SHP77 treated with DMSO at 0.1 percent for 48 hours (cell line): ENCODE measurements at regions not wholly inside any gene's neighbourhood (a gene's known extent, or its start where the extent isn't known, plus 50 kb on each side); places are given as distances from the start of the nearest gene placed in this dataset.
"Not testable (repeated sequence)": the region's sequence is repeated elsewhere in the genome, so short reads cannot be mapped to it uniquely, and the experiment has no call there.

Source experiments
- DNase-seq: peaks from one replicate; lab custom pipeline; 2025; lab: John Stamatoyannopoulos, UW

DNA sequence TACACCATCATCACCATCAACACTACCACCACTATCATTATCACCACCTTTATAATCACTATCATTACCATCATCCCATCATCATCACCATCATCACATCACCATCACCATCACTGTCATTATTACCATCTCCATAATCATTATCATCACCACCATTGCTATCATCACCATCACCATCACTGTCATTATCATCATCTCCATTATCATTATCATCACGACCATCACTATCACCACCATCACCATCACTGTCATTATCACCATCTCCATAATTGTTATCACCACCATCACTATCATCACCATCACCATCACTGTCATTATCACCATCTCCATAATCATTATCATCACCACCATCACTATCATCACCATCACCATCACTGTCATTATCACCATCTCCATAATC is 279.6 kb upstream of the HS6ST1 start:
- DNase-seq, result not testable (repeated sequence)

DNA sequence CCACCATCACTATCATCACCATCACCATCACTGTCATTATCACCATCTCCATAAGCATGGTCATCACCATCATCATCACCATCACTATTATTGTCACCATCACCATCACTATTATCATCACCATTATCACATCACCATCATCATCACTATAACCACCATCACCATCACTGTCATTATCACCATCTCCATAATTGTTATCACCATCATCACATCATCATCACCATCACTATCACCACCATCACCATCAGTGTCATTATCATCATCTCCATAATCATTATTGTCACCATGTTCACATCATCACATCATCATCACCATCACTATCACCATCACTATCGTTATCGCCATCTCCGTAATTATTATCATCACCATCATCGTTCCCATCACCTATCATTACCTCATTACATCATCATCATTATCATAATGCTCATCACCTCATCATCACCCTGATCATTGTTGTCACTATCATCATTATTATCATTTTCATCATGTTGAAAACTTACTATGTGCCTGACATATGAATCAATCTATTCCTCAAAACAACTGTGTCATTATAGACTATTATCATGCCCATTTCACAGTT is 280.3 kb upstream of the HS6ST1 start:
- no peak for DNase-seq

DNA sequence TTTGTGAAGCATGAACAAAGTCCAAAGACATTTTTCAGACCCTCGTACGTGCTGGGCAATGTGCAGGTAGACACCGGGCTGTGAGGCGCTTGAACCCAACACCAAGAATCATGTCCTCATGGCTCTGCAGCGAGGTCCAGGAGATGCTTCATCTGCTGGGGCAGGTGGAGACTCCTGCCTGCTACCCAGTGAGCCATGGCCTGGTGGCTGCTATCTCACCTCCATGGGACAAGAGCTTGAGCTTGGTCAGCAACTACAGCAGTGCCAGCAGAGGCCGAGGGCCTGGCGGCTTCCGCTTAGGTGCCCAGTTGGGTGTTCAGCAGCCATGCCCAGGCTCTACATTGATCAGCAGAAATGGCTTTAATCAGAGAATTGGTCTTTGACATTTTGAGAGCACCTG is 281.0 kb upstream of the HS6ST1 start:
- no peak for DNase-seq

DNA sequence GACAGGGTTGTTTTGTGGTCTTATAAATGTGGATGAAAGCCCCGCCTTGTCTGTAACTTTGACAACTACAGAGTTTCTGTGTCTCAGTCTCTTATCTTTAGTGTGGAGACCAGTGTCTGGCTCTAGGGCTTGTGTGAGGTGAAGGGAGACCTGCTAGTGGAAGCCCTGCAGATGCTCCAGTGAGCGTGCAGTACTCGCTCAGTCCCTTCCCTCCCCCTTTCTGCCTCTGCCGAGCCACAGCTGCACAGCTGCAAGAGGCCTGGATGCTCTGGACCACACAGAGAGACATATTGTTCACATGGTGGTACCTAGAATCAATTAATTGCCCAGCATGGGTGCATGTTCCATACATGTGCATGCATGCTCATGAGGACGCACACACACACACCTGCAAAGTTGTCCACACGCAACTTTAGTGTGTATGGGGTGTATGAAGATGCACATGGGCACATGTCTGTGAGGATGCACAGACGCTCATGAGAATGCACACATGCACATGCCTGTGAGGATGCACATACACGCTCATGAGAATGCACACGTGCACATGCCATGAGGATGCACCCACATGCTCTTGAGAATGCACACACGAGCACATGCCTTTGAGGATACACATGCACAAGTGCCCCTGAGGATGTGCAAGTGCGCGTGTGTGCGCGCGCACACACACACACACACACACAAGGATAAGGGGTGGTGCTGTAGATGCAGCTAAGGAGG is 282.1 kb upstream of the HS6ST1 start:
- DNase-seq, result no peak

DNA sequence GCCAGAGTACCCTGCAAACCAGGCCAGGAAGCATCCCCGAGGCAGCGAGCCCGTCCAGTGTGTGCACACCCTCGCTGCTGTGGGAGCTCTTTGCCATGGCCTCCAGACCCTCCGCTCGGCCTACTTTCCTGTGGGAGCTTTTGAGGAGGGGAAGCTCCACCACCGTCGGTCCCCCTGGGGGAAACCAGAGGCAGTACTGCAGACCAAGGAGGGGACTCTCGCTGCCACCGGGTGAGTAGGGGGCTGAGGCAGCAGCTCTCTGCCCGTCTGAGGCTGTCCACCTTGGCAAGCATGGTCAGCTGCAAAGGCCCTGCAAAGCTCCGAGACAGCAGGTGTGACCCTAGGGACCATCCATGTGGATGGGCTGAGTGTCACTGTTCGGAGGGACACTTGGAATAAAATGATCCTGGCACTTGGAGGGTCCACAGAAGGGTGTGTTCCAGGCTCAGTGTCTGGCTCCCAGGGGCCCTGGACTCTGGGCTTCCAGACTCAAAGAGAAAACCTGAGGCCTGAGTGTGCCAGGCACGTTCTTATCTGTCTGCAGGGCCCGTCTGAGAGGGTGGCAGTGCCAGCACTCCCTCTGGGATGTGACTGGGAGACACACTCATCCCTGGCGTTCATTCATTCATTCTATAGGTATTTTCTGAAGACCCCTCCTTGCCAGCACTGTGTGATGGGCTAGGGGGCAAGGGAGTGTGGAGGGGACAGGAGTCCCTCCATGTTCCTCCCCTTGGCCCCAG is 282.8 kb upstream of the HS6ST1 start:
- DNase-seq, result no peak

DNA sequence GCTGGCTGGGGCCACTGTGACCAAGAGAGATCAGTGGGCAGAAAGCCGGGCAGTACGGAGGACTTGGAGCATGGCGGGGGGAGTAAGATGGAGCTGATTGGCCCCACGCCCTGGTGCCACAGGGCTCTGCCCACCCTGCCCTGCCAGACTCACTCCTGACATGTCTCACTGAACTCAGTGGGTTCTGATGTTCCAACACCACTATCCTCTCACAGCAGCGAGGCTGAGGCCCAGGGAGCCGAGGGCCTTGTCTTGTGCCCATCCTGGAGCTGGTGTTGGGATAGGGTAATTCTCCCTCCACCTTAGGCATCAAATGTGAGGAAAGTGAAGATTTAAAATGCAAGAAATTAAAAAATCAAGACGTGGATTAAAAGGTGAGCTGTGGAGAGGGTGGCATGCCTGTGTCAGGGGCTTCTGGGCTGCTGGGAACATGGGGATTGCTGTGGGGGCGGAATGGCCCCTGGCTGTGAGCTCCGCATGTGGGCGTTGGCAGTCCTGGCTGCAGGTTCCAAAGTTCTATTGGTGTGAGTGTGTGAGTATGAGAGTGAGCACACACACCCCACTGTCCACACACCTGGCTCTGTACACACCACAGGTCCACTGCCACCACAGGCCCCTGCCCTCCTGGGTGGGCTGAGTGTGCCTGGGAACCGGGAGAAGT is 283.5 kb upstream of the HS6ST1 start:
- DNase-seq, result no peak

DNA sequence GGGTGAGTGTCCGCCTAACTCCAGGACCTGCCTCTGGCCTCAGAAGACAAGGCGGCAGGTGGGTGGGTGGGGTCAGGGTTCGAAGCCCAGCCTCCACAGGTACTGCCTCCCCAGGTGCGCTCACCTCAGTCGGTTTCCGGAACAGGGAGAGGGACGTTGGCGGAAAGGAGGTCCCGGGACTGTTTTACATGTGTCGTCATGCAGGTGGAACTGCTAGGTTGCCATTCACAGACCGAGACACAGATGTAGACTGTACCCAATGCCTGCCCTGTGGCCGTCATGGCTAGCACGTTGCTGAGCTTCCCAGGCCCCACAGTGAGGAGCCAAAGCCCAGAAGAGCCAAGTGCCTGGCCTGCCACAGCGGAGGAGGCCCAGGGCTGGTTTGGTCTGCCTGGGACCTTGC is 284.0 kb upstream of the HS6ST1 start:
- no peak for DNase-seq

DNA sequence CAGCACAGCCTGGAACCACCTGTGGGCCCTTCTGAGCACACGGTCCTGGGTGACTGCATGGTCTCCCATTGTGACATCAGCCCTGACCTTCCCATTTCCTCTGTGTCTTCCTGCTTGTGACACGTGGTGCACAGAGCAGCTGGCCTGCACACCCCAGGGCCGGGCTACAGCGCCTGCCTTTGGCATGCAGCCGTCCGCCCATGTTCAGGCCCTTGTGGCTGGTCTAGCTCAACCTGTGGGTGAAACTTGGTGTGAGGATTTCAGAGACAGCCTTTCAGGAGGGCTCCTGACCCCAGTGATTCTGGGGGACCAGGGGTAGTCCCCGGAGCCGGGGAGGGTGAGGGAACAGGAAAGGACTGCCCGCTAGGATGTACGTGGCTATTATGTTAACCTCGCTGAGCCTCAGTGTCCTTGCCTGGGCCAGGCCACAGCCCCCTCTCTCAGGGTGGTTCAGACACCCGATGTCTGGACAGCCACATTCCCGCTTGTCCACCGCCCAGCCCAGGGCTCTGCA is 284.8 kb upstream of the HS6ST1 start:
- DNase-seq, result peak; percentile 2

DNA sequence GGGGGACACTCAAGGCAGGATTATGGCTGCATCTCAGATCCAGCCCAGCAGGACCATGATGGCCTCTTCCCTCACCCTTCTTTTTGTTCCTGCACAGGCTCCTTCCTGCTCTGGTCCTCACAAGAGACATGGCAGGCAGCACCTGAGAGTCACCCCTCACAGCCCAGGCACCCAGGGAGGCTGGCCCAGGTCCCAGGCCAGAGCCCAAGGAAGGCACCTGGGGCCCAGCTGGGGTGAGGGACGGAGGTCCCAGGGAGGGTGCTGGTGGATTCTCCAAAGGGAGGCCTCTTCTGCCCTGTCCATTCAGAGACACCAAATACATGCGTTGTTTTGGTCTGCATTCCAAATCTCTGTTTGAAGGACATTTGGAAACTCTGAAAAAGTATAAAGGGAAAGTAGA is 285.4 kb upstream of the HS6ST1 start:
- DNase-seq, result no peak

DNA sequence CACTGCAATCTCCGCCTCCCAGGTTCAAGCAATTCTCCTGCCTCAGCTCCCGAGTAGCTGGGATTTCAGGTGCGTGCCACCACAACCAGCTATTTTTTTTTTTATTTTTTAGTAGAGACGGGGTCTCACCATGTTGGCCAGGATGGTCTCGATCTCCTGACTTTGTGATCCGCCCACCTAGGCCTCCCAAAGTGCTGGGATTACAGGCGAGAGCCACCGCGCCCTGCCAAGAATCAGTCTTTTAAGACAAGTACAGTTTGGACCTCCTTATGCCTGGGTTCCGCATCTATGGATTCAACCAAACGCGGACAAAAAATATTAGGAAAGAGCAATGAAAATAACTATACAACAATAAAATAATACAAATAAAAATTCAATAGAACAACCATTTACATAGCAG is 285.9 kb upstream of the HS6ST1 start:
- DNase-seq, result not testable (repeated sequence)

DNA sequence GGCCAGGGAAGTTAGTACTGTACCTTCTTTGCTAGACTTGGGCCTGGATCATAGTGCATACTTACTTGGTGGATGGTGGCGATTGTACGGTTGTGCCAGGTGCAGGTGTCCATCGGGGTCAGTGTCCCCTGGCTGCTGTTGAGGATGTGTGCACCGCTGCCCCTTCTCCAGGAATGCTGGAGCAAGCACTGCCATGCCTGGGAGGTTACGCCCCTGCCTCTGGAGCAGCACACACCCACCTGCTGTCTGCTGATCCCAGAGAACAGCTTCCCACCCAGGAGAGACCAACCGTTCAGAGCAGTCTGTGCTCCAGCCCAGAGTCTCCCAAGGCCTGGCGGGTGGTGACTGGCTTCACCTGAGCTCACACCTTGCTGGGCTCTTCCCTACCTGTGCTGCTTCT is 286.8 kb upstream of the HS6ST1 start:
- DNase-seq, result no peak

DNA sequence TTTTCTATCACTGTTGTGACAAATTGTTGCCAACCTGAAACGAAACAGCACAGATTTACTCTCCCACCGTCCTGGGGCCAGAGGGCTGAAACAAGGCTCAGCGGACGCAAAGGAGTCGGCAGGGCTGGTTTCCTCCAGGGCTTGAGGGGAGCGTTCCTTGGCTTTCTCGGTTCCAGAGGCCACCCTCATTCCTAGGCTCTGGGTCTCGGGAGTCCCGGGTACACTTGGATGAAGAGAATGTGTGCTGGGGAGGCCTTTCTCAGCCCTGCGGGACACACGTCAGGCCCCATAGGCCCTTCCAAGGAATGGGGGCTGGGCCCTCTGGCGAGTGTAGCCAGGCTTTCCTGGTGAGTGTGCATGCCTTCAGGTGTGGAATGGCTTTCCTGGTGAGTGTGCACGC is 287.3 kb upstream of the HS6ST1 start:
- no peak for DNase-seq

DNA sequence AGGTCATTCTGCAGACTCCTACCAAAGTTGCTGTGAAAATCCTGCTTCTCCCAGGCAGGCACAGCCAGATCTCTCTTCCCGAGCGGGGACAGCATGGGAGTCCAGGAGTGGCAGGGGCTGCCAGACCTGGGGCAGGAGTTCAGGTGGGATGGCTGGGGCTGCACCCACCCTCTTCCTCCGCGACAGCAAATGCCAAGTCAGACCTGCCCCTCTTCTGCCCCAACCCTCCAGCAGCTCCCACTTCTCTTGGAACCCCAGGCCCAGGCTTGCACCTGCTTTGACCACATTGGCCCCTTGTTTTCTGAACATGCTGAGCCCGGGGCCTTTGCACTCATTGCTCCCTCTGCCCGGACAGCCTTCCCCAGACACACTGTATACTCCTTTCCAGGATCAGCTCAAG is 288.2 kb upstream of the HS6ST1 start:
- no peak for DNase-seq

DNA sequence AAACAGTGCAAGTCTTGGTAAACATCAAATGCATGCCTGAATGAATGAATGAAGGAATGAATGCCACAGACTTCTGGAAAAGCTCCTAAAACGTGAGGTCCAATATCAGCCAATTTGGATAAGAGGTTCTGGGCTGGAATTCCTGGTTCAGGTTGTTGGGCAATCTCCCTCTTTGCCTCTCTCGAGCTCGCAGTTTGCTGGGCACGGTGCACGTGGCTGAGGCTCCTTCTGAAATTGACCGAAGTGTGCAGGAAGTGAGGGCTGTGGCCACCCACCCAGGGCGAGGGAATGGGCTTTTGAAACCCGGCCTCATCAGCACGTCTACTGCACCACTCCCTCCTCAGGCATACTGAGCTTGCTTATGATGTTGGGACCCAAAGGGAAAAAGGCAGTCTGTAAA is 288.8 kb upstream of the HS6ST1 start:
- DNase-seq, result no peak

DNA sequence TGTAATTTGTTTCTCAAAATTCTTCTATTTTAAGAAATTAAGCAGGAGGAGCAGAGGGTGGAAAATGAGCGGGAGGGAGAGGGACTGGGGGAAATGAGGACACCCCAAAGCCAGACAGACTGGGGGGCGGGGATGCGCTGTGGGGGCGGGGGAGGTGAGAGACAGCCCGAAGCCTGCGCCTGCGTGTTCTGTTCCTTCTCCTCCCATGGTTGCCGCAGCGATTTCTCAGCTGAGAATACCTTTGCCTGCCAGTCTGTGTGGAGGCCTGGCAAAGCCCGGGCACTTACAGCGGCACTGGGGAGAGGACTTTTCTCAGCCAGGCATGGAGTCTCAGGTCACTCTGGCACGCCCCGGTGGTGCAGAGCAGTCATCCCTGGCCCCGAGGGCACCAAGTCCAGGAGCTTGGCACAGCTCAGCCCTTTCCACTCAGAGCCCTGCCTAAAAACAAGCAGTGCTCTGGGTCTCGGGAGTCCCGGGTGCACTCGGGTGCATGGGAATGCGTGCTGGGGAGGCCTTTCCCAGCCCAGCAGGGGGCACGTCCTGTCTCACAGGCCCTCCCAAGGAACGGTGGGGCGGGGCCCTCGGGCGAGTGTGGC is 289.3 kb upstream of the HS6ST1 start:
- DNase-seq, result no peak

DNA sequence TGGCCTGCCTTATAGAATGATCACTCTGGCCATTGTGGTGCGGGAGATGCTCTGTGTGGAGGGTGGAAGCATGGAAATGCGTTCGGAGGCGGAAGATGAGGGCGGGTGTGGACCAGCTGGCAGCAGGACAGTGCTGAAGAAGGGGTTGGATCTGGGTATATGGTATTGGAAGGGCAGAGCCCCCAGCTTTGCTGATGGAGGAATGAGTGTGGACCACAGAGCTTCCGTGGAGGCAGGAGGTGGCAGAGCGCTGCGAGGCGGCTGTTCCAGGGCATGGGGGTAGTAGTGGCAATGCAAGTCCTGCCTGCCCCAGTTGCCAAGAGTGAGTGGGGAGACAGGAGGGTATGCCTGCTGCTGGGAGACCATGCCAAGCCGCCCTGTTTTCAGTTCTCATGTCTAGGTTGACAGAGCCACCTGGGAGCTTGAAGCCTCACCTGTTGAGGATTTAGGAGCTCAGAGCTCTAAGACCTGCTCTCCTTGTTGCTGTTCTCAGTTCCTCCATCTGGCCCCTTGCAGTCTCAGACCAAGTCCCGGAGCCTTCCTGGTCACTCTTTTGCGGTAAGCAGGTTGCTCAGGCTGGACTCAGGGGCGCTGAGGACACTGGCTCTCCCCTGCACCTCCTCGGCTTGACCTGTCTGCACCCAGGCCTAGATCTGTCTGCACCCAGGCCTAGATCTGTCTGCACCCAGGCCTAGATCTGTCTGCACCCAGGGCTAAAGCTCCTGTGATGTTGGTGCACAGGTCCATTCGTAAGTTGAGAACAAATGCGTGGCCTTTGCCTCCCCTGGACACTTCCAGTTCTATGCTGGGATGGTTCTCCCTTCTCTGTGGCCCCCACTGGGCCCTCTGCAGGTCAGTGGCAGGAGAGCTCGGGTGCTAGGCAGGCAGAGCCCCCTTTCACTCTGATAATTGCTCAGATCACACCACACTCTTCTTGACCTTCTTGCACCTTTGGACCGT is 290.5 kb upstream of the HS6ST1 start:
- DNase-seq, result no peak

DNA sequence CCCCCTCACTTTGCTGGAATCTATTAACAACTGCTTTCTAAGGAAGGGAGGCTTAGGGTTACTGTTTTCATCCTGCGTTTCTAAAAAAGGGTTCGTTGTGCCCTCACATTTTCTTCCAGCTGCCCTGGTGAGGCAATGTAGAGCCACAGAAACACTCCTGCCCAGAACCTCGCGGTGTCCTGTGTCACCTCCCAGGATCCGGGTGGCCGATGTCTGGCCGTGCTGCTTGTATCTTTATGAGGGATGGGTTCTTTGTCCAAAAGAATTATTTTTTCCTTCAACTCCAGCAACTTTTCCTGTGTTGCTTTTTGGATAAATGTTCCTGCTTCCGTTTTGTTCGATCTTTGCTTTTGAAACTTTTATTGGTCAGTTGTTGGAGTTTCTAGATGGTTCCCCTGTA is 291.8 kb upstream of the HS6ST1 start:
- DNase-seq, result no peak

DNA sequence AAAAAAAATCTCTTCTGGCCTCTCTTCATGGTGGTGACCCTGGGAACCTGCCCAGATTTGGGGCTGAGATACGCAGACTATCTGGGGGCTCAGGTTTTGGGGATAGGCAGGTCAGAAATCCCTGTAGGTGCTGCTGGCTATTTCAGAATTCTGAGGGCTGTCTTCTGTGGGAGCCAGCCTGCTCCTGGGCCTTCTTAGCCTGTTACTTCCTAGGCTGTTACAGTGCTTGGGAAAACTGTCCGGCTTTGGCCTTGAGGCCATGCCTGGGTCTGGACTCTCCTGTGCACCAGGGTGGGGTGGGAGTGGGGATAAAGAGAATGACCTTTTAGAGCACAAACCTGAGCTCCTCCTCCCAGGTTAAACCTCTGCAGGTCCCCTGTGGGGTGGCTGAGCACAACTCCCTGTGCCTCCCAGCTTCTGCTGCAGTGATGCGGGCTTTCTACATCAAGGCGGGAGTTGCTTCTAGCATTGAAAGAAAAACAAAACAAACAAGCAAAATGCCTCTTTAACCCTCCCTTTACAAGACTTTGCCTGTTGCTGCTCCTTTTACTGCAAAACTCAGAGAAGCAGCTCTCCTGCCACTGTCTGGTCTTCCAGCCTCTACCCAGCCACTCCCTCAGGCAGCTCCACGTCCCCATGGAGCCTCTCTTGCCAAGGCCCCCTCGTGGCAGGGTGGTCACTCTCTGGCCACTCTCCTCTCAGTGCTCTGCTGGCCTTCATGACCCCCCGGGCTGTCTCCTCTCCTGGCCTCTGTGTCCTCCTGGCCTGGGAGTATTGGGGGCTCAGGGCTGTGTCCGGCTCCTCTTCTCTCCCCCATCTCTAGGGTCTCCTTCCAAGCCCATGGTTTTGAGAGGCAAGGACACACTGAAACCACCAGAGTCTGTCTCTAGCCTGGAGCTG is 293.0 kb upstream of the HS6ST1 start:
- DNase-seq, result no peak

DNA sequence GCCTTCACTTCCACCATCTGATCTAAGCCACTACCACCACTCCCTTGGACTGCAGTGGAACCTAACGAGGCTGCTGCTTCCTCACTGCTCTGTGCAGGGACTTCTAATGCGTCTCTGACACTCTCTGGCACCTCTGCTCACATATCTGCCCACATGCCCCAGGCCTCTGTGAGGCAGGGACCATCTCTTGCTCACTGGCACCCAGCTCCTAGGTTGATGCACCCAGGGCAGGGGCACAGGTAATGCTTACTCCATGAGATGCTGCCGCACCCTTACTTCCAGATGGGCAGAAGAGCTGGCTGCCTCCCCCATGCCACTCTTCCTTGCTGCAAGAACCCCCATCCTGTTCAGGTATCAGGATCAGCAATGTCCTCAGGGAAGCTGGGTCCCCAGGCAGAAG is 294.0 kb upstream of the HS6ST1 start:
- DNase-seq, result no peak

DNA sequence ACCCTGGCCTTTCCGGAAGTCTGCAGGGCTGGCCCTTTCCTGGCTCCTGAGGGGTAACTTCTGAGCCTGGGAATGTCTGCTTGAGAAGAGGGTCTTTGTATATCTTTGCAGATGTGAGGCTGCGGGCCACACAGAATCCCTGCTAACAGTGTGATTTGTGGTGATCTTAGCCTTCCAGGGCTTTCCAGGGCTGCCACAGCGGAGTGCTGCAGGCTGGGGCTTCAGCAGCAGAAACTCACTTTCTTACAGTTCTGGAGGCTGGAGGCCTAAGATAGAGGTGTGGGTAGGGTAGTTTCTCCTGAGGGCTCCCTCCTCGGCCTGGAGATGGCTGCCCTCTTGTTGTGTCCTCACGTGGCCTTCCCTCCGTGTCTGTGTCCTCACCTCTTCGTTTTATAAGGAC is 294.7 kb upstream of the HS6ST1 start:
- no peak for DNase-seq
